ENCODE measurements at regions not wholly inside any gene's neighbourhood (a gene's known extent, or its start where the extent isn't known, plus 50 kb on each side); places are given as distances from the start of the nearest gene placed in this dataset.

GRCh38 chr5:33375900-33376299 lies 64.9 kb upstream of the TARS1 start:
- 90% methylated on average over 2 of the region's 2 CpGs for WGBS
- H3K9ac ChIP-seq (ENCODE audit: low read depth in 1 of 2, low read length in 2 of 2) = no peak overlapping the region
- DNase-seq (ENCODE audit: low spot score) = no peak

More at GRCh38 chr5:33375900-33376299, 64.9 kb upstream of the TARS1 start:
- Histone ChIP-seq H3K9me3 (ENCODE audit: control insufficient read depth in 4 of 4, low read length in 3 of 4) (no peaks in the 10 kb centered on the region), H3K36me3 (ENCODE audit: control insufficient read depth in 4 of 4, insufficient read depth in 3 of 4, low read depth in 1 of 4, low read length in 3 of 4) (no peaks in the 10 kb centered on the region), H3K4me3 (ENCODE audit: low read depth in 1 of 3, low read length in 3 of 3) (no peak overlapping the region), H3K27ac (ENCODE audit: low read depth in 1 of 2, low read length in 2 of 2) (no peak overlapping the region), H3K4me1 (ENCODE audit: control insufficient read depth in 4 of 4, insufficient read depth in 4 of 4, low read length in 3 of 4) (no peaks in the 10 kb centered on the region), H3K27me3 (ENCODE audit: control insufficient read depth in 4 of 4, insufficient read depth in 4 of 4, low read length in 3 of 4) (no peaks in the 10 kb centered on the region)
- TF ChIP-seq, protein P1, sequence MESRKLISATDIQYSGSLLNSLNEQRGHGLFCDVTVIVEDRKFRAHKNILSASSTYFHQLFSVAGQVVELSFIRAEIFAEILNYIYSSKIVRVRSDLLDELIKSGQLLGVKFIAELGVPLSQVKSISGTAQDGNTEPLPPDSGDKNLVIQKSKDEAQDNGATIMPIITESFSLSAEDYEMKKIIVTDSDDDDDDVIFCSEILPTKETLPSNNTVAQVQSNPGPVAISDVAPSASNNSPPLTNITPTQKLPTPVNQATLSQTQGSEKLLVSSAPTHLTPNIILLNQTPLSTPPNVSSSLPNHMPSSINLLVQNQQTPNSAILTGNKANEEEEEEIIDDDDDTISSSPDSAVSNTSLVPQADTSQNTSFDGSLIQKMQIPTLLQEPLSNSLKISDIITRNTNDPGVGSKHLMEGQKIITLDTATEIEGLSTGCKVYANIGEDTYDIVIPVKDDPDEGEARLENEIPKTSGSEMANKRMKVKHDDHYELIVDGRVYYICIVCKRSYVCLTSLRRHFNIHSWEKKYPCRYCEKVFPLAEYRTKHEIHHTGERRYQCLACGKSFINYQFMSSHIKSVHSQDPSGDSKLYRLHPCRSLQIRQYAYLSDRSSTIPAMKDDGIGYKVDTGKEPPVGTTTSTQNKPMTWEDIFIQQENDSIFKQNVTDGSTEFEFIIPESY (IDR thresholded peaks at IDR 0.05) = no peak
- TF ChIP-seq NR2F2 (IDR thresholded peaks at IDR 0.05) (no peak), GABPA (IDR thresholded peaks at IDR 0.05 in 1 of 2, conservative IDR thresholded peaks at IDR 0.05 in 1 of 2) (no peak), HNF4G (IDR thresholded peaks at IDR 0.05) (no peak), JUND (IDR thresholded peaks at IDR 0.05) (no peak), CTCF (IDR thresholded peaks at IDR 0.05; ENCODE audit: low read depth, low read length, missing input control) (no peak), EGR1 (IDR thresholded peaks at IDR 0.05; ENCODE audit: low read depth in 2 of 2) (no peak), RXRA (IDR thresholded peaks at IDR 0.05) (no peak), FOXA2 (IDR thresholded peaks at IDR 0.05) (no peak), TAF1 (conservative IDR thresholded peaks at IDR 0.05) (no peak), YY1 (IDR thresholded peaks at IDR 0.05) (no peak), HNF4A (conservative IDR thresholded peaks at IDR 0.05) (no peak), MAX (IDR thresholded peaks at IDR 0.05) (no peak)
- TF ChIP-seq, protein P2, sequence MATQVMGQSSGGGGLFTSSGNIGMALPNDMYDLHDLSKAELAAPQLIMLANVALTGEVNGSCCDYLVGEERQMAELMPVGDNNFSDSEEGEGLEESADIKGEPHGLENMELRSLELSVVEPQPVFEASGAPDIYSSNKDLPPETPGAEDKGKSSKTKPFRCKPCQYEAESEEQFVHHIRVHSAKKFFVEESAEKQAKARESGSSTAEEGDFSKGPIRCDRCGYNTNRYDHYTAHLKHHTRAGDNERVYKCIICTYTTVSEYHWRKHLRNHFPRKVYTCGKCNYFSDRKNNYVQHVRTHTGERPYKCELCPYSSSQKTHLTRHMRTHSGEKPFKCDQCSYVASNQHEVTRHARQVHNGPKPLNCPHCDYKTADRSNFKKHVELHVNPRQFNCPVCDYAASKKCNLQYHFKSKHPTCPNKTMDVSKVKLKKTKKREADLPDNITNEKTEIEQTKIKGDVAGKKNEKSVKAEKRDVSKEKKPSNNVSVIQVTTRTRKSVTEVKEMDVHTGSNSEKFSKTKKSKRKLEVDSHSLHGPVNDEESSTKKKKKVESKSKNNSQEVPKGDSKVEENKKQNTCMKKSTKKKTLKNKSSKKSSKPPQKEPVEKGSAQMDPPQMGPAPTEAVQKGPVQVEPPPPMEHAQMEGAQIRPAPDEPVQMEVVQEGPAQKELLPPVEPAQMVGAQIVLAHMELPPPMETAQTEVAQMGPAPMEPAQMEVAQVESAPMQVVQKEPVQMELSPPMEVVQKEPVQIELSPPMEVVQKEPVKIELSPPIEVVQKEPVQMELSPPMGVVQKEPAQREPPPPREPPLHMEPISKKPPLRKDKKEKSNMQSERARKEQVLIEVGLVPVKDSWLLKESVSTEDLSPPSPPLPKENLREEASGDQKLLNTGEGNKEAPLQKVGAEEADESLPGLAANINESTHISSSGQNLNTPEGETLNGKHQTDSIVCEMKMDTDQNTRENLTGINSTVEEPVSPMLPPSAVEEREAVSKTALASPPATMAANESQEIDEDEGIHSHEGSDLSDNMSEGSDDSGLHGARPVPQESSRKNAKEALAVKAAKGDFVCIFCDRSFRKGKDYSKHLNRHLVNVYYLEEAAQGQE (IDR thresholded peaks at IDR 0.05) = no peak
- TF ChIP-seq, protein P3, sequence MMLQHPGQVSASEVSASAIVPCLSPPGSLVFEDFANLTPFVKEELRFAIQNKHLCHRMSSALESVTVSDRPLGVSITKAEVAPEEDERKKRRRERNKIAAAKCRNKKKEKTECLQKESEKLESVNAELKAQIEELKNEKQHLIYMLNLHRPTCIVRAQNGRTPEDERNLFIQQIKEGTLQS (IDR thresholded peaks at IDR 0.05) = no peak
